ENCODE measurements at regions not wholly inside any gene's neighbourhood (a gene's known extent, or its start where the extent isn't known, plus 50 kb on each side); places are given as distances from the start of the nearest gene placed in this dataset.

GRCh38 chr1:55505326-55505725 is 290.2 kb upstream of the USP24 start:
- no peak for DNase-seq (ENCODE audit: low spot score)
- in situ Hi-C loops (cut with MboI; ENCODE audit: low pct_unique_long_range_greater_than_20kb, low sequenced_read_pairs, unreplicated experiment): no loop called here
- no peak for TF ChIP-seq CTCF (IDR thresholded peaks at IDR 0.05; ENCODE audit: extremely low read depth, insufficient read depth, missing control alignments)

- in situ Hi-C loops (cut with MboI; ENCODE audit: low pct_unique_long_range_greater_than_20kb, low sequenced_read_pairs, unreplicated experiment): no loop called here
- TF ChIP-seq CTCF (IDR thresholded peaks at IDR 0.05; ENCODE audit: extremely low read depth, insufficient read depth, missing control alignments): no peak
- no peak for DNase-seq (ENCODE audit: low spot score)
Observed at GRCh38 chr1:55504306-55504731, 289.2 kb upstream of the USP24 start.

- no peak for DNase-seq (ENCODE audit: low spot score)
- TF ChIP-seq CTCF (IDR thresholded peaks at IDR 0.05; ENCODE audit: extremely low read depth, insufficient read depth, missing control alignments): no peak
- in situ Hi-C loops (cut with MboI; ENCODE audit: low pct_unique_long_range_greater_than_20kb, low sequenced_read_pairs, unreplicated experiment): no loop called here
Observed at GRCh38 chr1:55503663-55504305, 288.6 kb upstream of the USP24 start.

- in situ Hi-C loops (cut with MboI; ENCODE audit: low pct_unique_long_range_greater_than_20kb, low sequenced_read_pairs, unreplicated experiment): no loop called here
- no peak for DNase-seq (ENCODE audit: low spot score)
- no peak for TF ChIP-seq CTCF (IDR thresholded peaks at IDR 0.05; ENCODE audit: extremely low read depth, insufficient read depth, missing control alignments)
Observed at GRCh38 chr1:55500601-55501000, 285.4 kb upstream of the USP24 start.

- in situ Hi-C loops (cut with MboI; ENCODE audit: low pct_unique_long_range_greater_than_20kb, low sequenced_read_pairs, unreplicated experiment): no loop called here
- no peak for TF ChIP-seq CTCF (IDR thresholded peaks at IDR 0.05; ENCODE audit: extremely low read depth, insufficient read depth, missing control alignments)
- no peak for DNase-seq (ENCODE audit: low spot score)
Observed at GRCh38 chr1:55490547-55490946, 275.4 kb upstream of the USP24 start.

GRCh38 chr1:55484173-55484572 is 269.0 kb upstream of the USP24 start:
- no peak for DNase-seq (ENCODE audit: low spot score)
- in situ Hi-C loops (cut with MboI; ENCODE audit: low pct_unique_long_range_greater_than_20kb, low sequenced_read_pairs, unreplicated experiment): no loop called here
- no peak for TF ChIP-seq CTCF (IDR thresholded peaks at IDR 0.05; ENCODE audit: extremely low read depth, insufficient read depth, missing control alignments)
